ENCODE measurements at regions not wholly inside any gene's neighbourhood (a gene's known extent, or its start where the extent isn't known, plus 50 kb on each side); places are given as distances from the start of the nearest gene placed in this dataset.
"Not testable (repeated sequence)": the region's sequence is repeated elsewhere in the genome, so short reads cannot be mapped to it uniquely, and the experiment has no call there.

- DNase-seq: no peak
Observed at GRCh38 chrX:87941841-87942240, 424.2 kb downstream of the KLHL4 start.

- no peak for DNase-seq
Observed at GRCh38 chrX:87961471-87961870, 443.9 kb downstream of the KLHL4 start.

- DNase-seq: no peak
Observed at GRCh38 chrX:87968118-87968517, 450.5 kb downstream of the KLHL4 start.

- DNase-seq: not testable (repeated sequence)
Observed at GRCh38 chrX:87972121-87972520, 454.5 kb downstream of the KLHL4 start.

GRCh38 chrX:87975365-87975764, 457.8 kb downstream of the KLHL4 start:
- DNase-seq: no peak

GRCh38 chrX:88007873-88008272, 490.3 kb downstream of the KLHL4 start:
- not testable (repeated sequence) for DNase-seq

- DNase-seq: no peak
Observed at GRCh38 chrX:88024022-88024421, 506.4 kb downstream of the KLHL4 start.

GRCh38 chrX:88072339-88073030, 554.9 kb downstream of the KLHL4 start:
- no peak for DNase-seq

- DNase-seq: no peak
Observed at GRCh38 chrX:88101968-88102367, 584.4 kb downstream of the KLHL4 start.

GRCh38 chrX:88135735-88136134, 611.3 kb upstream of the CPXCR1 start:
- DNase-seq: no peak

- no peak for DNase-seq
Observed at GRCh38 chrX:88136328-88136727, 610.7 kb upstream of the CPXCR1 start.

GRCh38 chrX:88146577-88146976, 600.4 kb upstream of the CPXCR1 start:
- DNase-seq: no peak

- DNase-seq: no peak
Observed at GRCh38 chrX:88170553-88170952, 576.5 kb upstream of the CPXCR1 start.

GRCh38 chrX:88173932-88174440, 573.0 kb upstream of the CPXCR1 start:
- DNase-seq: not testable (repeated sequence)

- DNase-seq: no peak
Observed at GRCh38 chrX:88202149-88202548, 544.9 kb upstream of the CPXCR1 start.

- no peak for DNase-seq
Observed at GRCh38 chrX:88244066-88244465, 503.0 kb upstream of the CPXCR1 start.

- DNase-seq: no peak
Observed at GRCh38 chrX:88284844-88285243, 462.2 kb upstream of the CPXCR1 start.

GRCh38 chrX:88313972-88314371, 433.1 kb upstream of the CPXCR1 start:
- DNase-seq: not testable (repeated sequence)

- no peak for DNase-seq
Observed at GRCh38 chrX:88325634-88326033, 421.4 kb upstream of the CPXCR1 start.

GRCh38 chrX:88355252-88355651, 391.8 kb upstream of the CPXCR1 start:
- no peak for DNase-seq

GRCh38 chrX:88366314-88366713, 380.7 kb upstream of the CPXCR1 start:
- no peak for DNase-seq

GRCh38 chrX:88378406-88378805, 368.6 kb upstream of the CPXCR1 start:
- DNase-seq: no peak

- DNase-seq: no peak
Observed at GRCh38 chrX:88397551-88397950, 349.5 kb upstream of the CPXCR1 start.

- DNase-seq: no peak
Observed at GRCh38 chrX:88416002-88416401, 331.0 kb upstream of the CPXCR1 start.
